Keratinocyte (primary cell): ENCODE measurements at regions not wholly inside any gene's neighbourhood (a gene's known extent, or its start where the extent isn't known, plus 50 kb on each side); places are given as distances from the start of the nearest gene placed in this dataset.

Experiments used
- DNase-seq: peaks from one replicate; pipeline ENCODE4 v3.0.0-alpha.2; 2011; ENCODE audit warnings: low read depth, missing footprints, low spot score
- FAIRE-seq: peaks from 2 replicates; lab custom pipeline; 2011; peaks lifted over from hg19 to GRCh38; lab: Jason Lieb, UNC
- H2AFZ ChIP-seq: 2 replicates; pipeline ENCODE4 v1.6.0; 2012; ENCODE audit warnings: low read length, control low read depth, inconsistent platforms; ENCODE audit not compliant: control insufficient read depth
- H3K27ac ChIP-seq: 2 replicates; pipeline ENCODE4 v1.5.1; 2011; ENCODE audit warnings: low read length; ENCODE audit not compliant: control insufficient read depth, insufficient read depth
- H3K27me3 ChIP-seq: 3 replicates; pipeline ENCODE4 v1.6.0; 2011; ENCODE audit warnings: low read length; ENCODE audit not compliant: control insufficient read depth, insufficient read depth; ENCODE audit errors: extremely low read depth
- H3K36me3 ChIP-seq, 2 experiments: 2 replicates in 1 of 2; 3 replicates in 1 of 2; pipeline ENCODE4 v1.5.1; 2011; ENCODE audit warnings: low read length in 2 of 2, mild to moderate bottlenecking in 1 of 2; ENCODE audit not compliant: control insufficient read depth in 2 of 2, insufficient read depth in 2 of 2; ENCODE audit errors: extremely low read depth in 1 of 2
- H3K4me1 ChIP-seq: 3 replicates; pipeline ENCODE4 v1.5.1; 2011; ENCODE audit warnings: low read length; ENCODE audit not compliant: control insufficient read depth, insufficient read depth; ENCODE audit errors: extremely low read depth
- H3K4me2 ChIP-seq: 3 replicates; pipeline ENCODE4 v1.6.0; 2011; ENCODE audit warnings: low read depth, low read length; ENCODE audit not compliant: control insufficient read depth, insufficient read depth; ENCODE audit errors: extremely low read depth
- H3K4me3 ChIP-seq, 3 experiments: fragments of 200-600 bp in 1 of 3; sonication (generic) in 1 of 3; 2 replicates in 2 of 3; 3 replicates in 1 of 3; pipeline ENCODE4 v1.5.1; 2011 to 2016; ENCODE audit warnings: low read length in 3 of 3, mild to moderate bottlenecking in 3 of 3, control low read depth in 2 of 3, inconsistent platforms in 1 of 3, low read depth in 1 of 3, mixed read lengths in 1 of 3, mixed run types in 1 of 3, moderate library complexity in 1 of 3; ENCODE audit not compliant: control insufficient read depth in 2 of 3, insufficient read depth in 2 of 3; ENCODE audit errors: extremely low read depth in 1 of 3
- H3K79me2 ChIP-seq: 2 replicates; pipeline ENCODE4 v1.6.0; 2012; ENCODE audit warnings: low read length; ENCODE audit not compliant: control insufficient read depth, insufficient read depth
- H3K9ac ChIP-seq: 3 replicates; pipeline ENCODE4 v1.6.0; 2011; ENCODE audit warnings: low read length; ENCODE audit not compliant: control insufficient read depth, insufficient read depth; ENCODE audit errors: extremely low read depth
- H3K9me1 ChIP-seq: 3 replicates; pipeline ENCODE4 v1.6.0; 2011; ENCODE audit warnings: low read length; ENCODE audit not compliant: control insufficient read depth, insufficient read depth; ENCODE audit errors: extremely low read depth
- H3K9me3 ChIP-seq: 2 replicates; pipeline ENCODE4 v1.5.1; 2012; ENCODE audit warnings: low read depth, low read length; ENCODE audit not compliant: control insufficient read depth
- H4K20me1 ChIP-seq: 3 replicates; pipeline ENCODE4 v1.6.0; 2011; ENCODE audit warnings: low read length; ENCODE audit not compliant: control insufficient read depth, insufficient read depth; ENCODE audit errors: extremely low read depth
- EZH2 ChIP-seq: IDR thresholded peaks from one replicate; pipeline ENCODE4 v1.6.1; 2012; ENCODE audit warnings: inconsistent platforms, mild to moderate bottlenecking, low read length, moderate library complexity
- dilution Hi-C: fragments of 300-500 bp; cut with MboI; formaldehyde crosslinking; loops from one replicate; pipeline ENCODE4 v1.7.0; 2020; ENCODE audit warnings: low sequenced_read_pairs; ENCODE audit not compliant: extremely low pct_ligation_motif_present
- TF ChIP-seq, protein P1 (sequence below), 3 experiments: IDR thresholded peaks in 1 of 3; conservative IDR thresholded peaks in 1 of 3; optimal IDR thresholded peaks in 1 of 3; 2 replicates in 2 of 3; 3 replicates in 1 of 3; pipeline versions ENCODE3 to v1.5.1; 2011; ENCODE audit warnings: low read length in 3 of 3, mild to moderate bottlenecking in 3 of 3, moderate library complexity in 2 of 3, control low read depth in 1 of 3, inconsistent platforms in 1 of 3; ENCODE audit not compliant: insufficient read depth in 2 of 3; ENCODE audit errors: extremely low read depth in 1 of 3

DNA sequence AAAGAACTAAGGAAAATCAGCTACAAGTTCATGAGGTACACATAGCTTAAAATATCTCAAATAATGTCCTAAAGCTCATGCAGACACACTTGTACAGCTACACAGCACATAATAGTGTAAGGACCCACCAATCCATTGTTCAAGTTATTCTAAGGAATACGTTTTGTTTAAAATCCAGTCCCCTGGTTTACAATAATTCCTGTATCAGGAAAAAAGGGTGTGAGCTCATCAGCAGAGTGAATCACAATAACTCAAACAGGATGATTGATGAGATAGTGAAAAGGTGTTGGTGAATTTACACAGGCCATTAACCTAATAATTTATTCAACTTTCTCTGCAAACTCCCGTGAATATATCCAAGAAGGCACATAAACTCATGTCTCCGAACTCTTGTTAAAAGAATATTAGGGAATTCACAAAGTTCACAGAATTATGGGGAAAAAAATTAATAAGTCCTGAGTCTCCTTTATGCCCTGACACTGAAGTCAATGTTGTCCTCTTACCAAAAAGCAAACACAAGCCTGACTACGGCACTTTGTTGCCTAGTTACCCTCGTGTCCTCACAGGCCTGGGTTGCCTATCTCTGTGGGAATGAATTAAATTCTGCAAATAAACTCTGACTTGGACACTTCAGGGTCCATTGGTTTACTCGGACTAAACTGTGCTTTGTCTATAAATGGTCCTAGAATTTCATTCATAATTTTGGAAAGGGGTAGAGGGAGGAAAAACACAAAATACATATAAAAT is 142.8 kb upstream of the PDE4D start:
- TF ChIP-seq, protein P1, sequence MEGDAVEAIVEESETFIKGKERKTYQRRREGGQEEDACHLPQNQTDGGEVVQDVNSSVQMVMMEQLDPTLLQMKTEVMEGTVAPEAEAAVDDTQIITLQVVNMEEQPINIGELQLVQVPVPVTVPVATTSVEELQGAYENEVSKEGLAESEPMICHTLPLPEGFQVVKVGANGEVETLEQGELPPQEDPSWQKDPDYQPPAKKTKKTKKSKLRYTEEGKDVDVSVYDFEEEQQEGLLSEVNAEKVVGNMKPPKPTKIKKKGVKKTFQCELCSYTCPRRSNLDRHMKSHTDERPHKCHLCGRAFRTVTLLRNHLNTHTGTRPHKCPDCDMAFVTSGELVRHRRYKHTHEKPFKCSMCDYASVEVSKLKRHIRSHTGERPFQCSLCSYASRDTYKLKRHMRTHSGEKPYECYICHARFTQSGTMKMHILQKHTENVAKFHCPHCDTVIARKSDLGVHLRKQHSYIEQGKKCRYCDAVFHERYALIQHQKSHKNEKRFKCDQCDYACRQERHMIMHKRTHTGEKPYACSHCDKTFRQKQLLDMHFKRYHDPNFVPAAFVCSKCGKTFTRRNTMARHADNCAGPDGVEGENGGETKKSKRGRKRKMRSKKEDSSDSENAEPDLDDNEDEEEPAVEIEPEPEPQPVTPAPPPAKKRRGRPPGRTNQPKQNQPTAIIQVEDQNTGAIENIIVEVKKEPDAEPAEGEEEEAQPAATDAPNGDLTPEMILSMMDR (optimal IDR thresholded peaks at IDR 0.05 in 1 of 3, IDR thresholded peaks at IDR 0.05 in 1 of 3, conservative IDR thresholded peaks at IDR 0.05 in 1 of 3; ENCODE audit: extremely low read depth in 1 of 3, insufficient read depth in 2 of 3, low read length in 3 of 3), result no peak
- no peak for TF ChIP-seq EZH2
- DNase-seq, result no peak
- Histone ChIP-seq H2AFZ (no peak overlapping the region), H3K4me3 (no peak overlapping the region), H3K9ac (no peak overlapping the region), H3K27ac (no peak overlapping the region), H3K4me2 (no peak overlapping the region), H3K79me2 (no peaks in the 10 kb centered on the region), H3K36me3 (no peaks in the 10 kb centered on the region), H4K20me1 (no peaks in the 10 kb centered on the region), H3K27me3 (no peaks in the 10 kb centered on the region), H3K4me1 (no peaks in the 10 kb centered on the region), H3K9me3 (no peaks in the 10 kb centered on the region), H3K9me1 (no peaks in the 10 kb centered on the region)
- dilution Hi-C loops, result no loop called here
- no peak for FAIRE-seq

GRCh38 chr5:60026161-60026560 is 132.6 kb upstream of the PDE4D start:
- no peak overlapping the region for H3K27ac ChIP-seq
- H3K4me1 ChIP-seq, result no peaks in the 10 kb centered on the region
- no peaks in the 10 kb centered on the region for H3K27me3 ChIP-seq
- H3K9me1 ChIP-seq, result no peaks in the 10 kb centered on the region
- no peak overlapping the region for H2AFZ ChIP-seq
- TF ChIP-seq, protein P1 (optimal IDR thresholded peaks at IDR 0.05 in 1 of 3, IDR thresholded peaks at IDR 0.05 in 1 of 3, conservative IDR thresholded peaks at IDR 0.05 in 1 of 3; ENCODE audit: extremely low read depth in 1 of 3, insufficient read depth in 2 of 3, low read length in 3 of 3), result no peak
- no peak for TF ChIP-seq EZH2
- no peak for DNase-seq
- no peak overlapping the region for H3K4me2 ChIP-seq
- no peak for FAIRE-seq
- dilution Hi-C loops, result no loop called here
- no peaks in the 10 kb centered on the region for H4K20me1 ChIP-seq
- H3K79me2 ChIP-seq, result no peaks in the 10 kb centered on the region
- H3K36me3 ChIP-seq, result no peaks in the 10 kb centered on the region
- H3K9ac ChIP-seq, result no peak overlapping the region
- H3K9me3 ChIP-seq, result no peaks in the 10 kb centered on the region
- H3K4me3 ChIP-seq, result no peak overlapping the region
